SH-SY5Y (cell line): ENCODE measurements at regions not wholly inside any gene's neighbourhood (a gene's known extent, or its start where the extent isn't known, plus 50 kb on each side); places are given as distances from the start of the nearest gene placed in this dataset.

Experiments used
- GATA2 ChIP-seq: IDR thresholded peaks from 2 replicates; pipeline ENCODE4 v1.6.1; 2011; ENCODE audit warnings: mild to moderate bottlenecking, low read depth, low read length
- GATA3 ChIP-seq: IDR thresholded peaks from 2 replicates; pipeline ENCODE4 v1.6.1; 2011; ENCODE audit warnings: low read depth, mild to moderate bottlenecking, low read length, moderate library complexity

DNA sequence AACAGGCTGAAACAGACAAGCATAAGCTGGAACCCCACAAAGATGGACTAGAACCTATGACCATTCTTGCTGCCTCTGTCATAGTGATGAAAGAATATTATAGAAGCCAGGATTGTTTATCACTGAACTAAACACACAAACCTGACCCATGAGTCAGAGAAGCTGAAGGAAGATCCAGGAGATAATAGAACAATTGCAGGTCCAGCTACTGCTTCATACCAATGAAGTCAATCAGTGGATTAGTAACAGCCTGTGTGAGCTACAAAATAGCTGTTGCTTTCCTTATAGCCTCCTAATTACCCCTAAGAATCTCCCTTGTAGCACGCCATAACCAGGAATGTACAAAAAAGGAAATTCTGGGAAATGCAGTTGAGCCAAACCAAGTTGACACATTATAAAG is 459.9 kb upstream of the ZNF462 start:
- TF ChIP-seq GATA2 (no peak), GATA3 (no peak)
